H9 (cell line): ENCODE measurements at regions not wholly inside any gene's neighbourhood (a gene's known extent, or its start where the extent isn't known, plus 50 kb on each side); places are given as distances from the start of the nearest gene placed in this dataset.
A peak's percentile ranks its signal among the peaks of the same experiment; 100 is the strongest.

Source experiments
- DNase-seq: peaks from one replicate; pipeline ENCODE4 v3.0.0-alpha.2; 2017
- H2AFZ ChIP-seq: one replicate; pipeline ENCODE4 v1.6.1; 2013; ENCODE audit warnings: mild to moderate bottlenecking, low read length, control low read depth, moderate library complexity
- H2AK5ac ChIP-seq: 2 replicates; pipeline ENCODE4 v1.6.1; 2013; ENCODE audit warnings: low read length, control low read depth, mixed read lengths; ENCODE audit not compliant: insufficient read length
- H2BK120ac ChIP-seq: one replicate; pipeline ENCODE4 v1.6.1; 2013; ENCODE audit warnings: low read depth, mild to moderate bottlenecking, low read length, control low read depth, inconsistent platforms; ENCODE audit not compliant: poor library complexity, severe bottlenecking
- H2BK12ac ChIP-seq: 2 replicates; pipeline ENCODE4 v1.6.1; 2013; ENCODE audit warnings: low read length, control low read depth, mixed read lengths, low read depth; ENCODE audit not compliant: insufficient read length
- H2BK15ac ChIP-seq: 2 replicates; pipeline ENCODE4 v1.6.1; 2013; ENCODE audit warnings: low read depth, low read length, control low read depth
- H2BK20ac ChIP-seq: one replicate; pipeline ENCODE4 v1.6.1; 2013; ENCODE audit warnings: low read depth, mild to moderate bottlenecking, low read length, control low read depth, inconsistent platforms; ENCODE audit not compliant: poor library complexity, severe bottlenecking
- H2BK5ac ChIP-seq: 2 replicates; pipeline ENCODE4 v1.6.1; 2013; ENCODE audit warnings: low read length, control low read depth, mixed read lengths; ENCODE audit not compliant: insufficient read length
- H3K14ac ChIP-seq: 2 replicates; pipeline ENCODE4 v1.6.1; 2013; ENCODE audit warnings: low read length, control low read depth; ENCODE audit not compliant: insufficient read depth
- H3K18ac ChIP-seq: 2 replicates; pipeline ENCODE4 v1.6.1; 2013; ENCODE audit warnings: low read depth, mild to moderate bottlenecking, mixed read lengths, low read length, control low read depth; ENCODE audit not compliant: insufficient read length
- H3K23ac ChIP-seq: 2 replicates; pipeline ENCODE4 v1.6.1; 2013; ENCODE audit warnings: low read length, control low read depth, mixed read lengths, low read depth; ENCODE audit not compliant: insufficient read length
- H3K23me2 ChIP-seq: 2 replicates; pipeline ENCODE4 v1.6.1; 2013; ENCODE audit warnings: low read depth, mild to moderate bottlenecking, mixed read lengths, low read length, control low read depth; ENCODE audit not compliant: insufficient read length, poor library complexity, severe bottlenecking
- H3K27ac ChIP-seq: 2 replicates; pipeline ENCODE4 v1.5.1; 2013; ENCODE audit warnings: low read length, control low read depth, mixed read lengths, low read depth; ENCODE audit not compliant: insufficient read length
- H3K27me3 ChIP-seq: 2 replicates; pipeline ENCODE4 v1.6.1; 2013; ENCODE audit warnings: low read length, control low read depth, inconsistent platforms; ENCODE audit not compliant: insufficient read depth
- H3K4ac ChIP-seq: 2 replicates; pipeline ENCODE4 v1.6.1; 2013; ENCODE audit warnings: low read depth, mild to moderate bottlenecking, control low read depth, inconsistent platforms, low read length, moderate library complexity
- H3K4me1 ChIP-seq: 2 replicates; pipeline ENCODE4 v1.6.1; 2013; ENCODE audit warnings: low read length, control low read depth, inconsistent platforms; ENCODE audit not compliant: insufficient read depth
- H3K4me2 ChIP-seq: 2 replicates; pipeline ENCODE4 v1.6.1; 2013; ENCODE audit warnings: low read length, control low read depth, mixed read lengths; ENCODE audit not compliant: insufficient read length, insufficient read depth
- H3K56ac ChIP-seq: 2 replicates; pipeline ENCODE4 v1.6.1; 2013; ENCODE audit warnings: low read depth, mild to moderate bottlenecking, mixed read lengths, low read length, control low read depth; ENCODE audit not compliant: insufficient read length
- H3K79me1 ChIP-seq: 2 replicates; pipeline ENCODE4 v1.6.1; 2013; ENCODE audit warnings: low read depth, mild to moderate bottlenecking, moderate library complexity, low read length, control low read depth, inconsistent platforms; ENCODE audit not compliant: insufficient read depth, poor library complexity, severe bottlenecking
- H3K79me2 ChIP-seq: 2 replicates; pipeline ENCODE4 v1.6.1; 2013; ENCODE audit warnings: low read length, control low read depth, inconsistent platforms; ENCODE audit not compliant: insufficient read depth
- H3K9ac ChIP-seq: 2 replicates; pipeline ENCODE4 v1.6.1; 2013; ENCODE audit warnings: low read length, control low read depth, mixed read lengths; ENCODE audit not compliant: insufficient read length; ENCODE audit errors: extremely low read depth
- H3K9me3 ChIP-seq: one replicate; pipeline ENCODE4 v1.6.1; 2013; ENCODE audit warnings: low read depth, low read length, inconsistent platforms; ENCODE audit not compliant: control insufficient read depth
- H3T11ph ChIP-seq: one replicate; pipeline ENCODE4 v1.6.1; 2013; ENCODE audit warnings: mild to moderate bottlenecking, low read length, control low read depth, inconsistent platforms
- H4K20me1 ChIP-seq: one replicate; pipeline ENCODE4 v1.6.1; 2013; ENCODE audit not compliant: control insufficient read depth, insufficient read length, insufficient read depth
- H4K5ac ChIP-seq: 2 replicates; pipeline ENCODE4 v1.6.1; 2013; ENCODE audit warnings: low read depth, mild to moderate bottlenecking, mixed read lengths, low read length, control low read depth; ENCODE audit not compliant: insufficient read length
- H4K8ac ChIP-seq: replicated peaks from 2 replicates; pipeline ENCODE4 v1.6.1; 2013; ENCODE audit warnings: low read length, control low read depth, mixed read lengths, low read depth; ENCODE audit not compliant: insufficient read length
- H4K91ac ChIP-seq: 2 replicates; pipeline ENCODE4 v1.6.1; 2013; ENCODE audit warnings: low read depth, mild to moderate bottlenecking, moderate library complexity, mixed read lengths, low read length, control low read depth; ENCODE audit not compliant: insufficient read length
- H3K27ac Mint-ChIP-seq, 3 experiments: 2 replicates in 2 of 3; 3 replicates in 1 of 3; pipeline ENCODE4 v1.8.0; 2020 to 2021; ENCODE audit warnings: mixed read lengths in 3 of 3, mild to moderate bottlenecking in 1 of 3, moderate library complexity in 1 of 3
- H3K27me3 Mint-ChIP-seq: 2 replicates; pipeline ENCODE4 v1.8.0; 2021; ENCODE audit warnings: low read depth, mild to moderate bottlenecking, moderate library complexity, mixed read lengths
- H3K36me3 Mint-ChIP-seq, 3 experiments: 2 replicates in 2 of 3; 3 replicates in 1 of 3; pipeline ENCODE4 v1.8.0; 2020 to 2021; ENCODE audit warnings: low read depth in 3 of 3, mixed read lengths in 3 of 3; ENCODE audit not compliant: insufficient read depth in 1 of 3
- H3K4me1 Mint-ChIP-seq, 2 experiments: 2 replicates each; pipeline ENCODE4 v1.8.0; 2020; ENCODE audit warnings: mixed read lengths in 2 of 2
- H3K4me3 Mint-ChIP-seq, 2 experiments: 2 replicates in 1 of 2; 3 replicates in 1 of 2; pipeline ENCODE4 v1.8.0; 2020 to 2021; ENCODE audit warnings: mild to moderate bottlenecking in 2 of 2, mixed read lengths in 2 of 2, moderate library complexity in 1 of 2
- H3K9me3 Mint-ChIP-seq, 2 experiments: 2 replicates in 1 of 2; 3 replicates in 1 of 2; pipeline ENCODE4 v1.8.0; 2020; ENCODE audit warnings: mild to moderate bottlenecking in 2 of 2, mixed read lengths in 2 of 2, moderate library complexity in 1 of 2
- WGBS: extraction: QIAGEN DNeasy Blood & Tissue Kit; methylation state at CpG from one replicate; pipeline ENCODE4 v1.1.7; 2013; ENCODE audit warnings: missing lambda C conversion rate, low lambda C conversion rate, mixed read lengths; ENCODE audit not compliant: insufficient read length; ENCODE audit errors: extremely low coverage; 5-methylcytosine and 5-hydroxymethylcytosine counted together
- TF ChIP-seq, protein P1 (sequence below): fragments of 200-600 bp; sonication (generic); conservative IDR thresholded peaks from 3 replicates; pipeline ENCODE4 v1.8.0; 2021; ENCODE audit warnings: antibody characterized with exemption, mild to moderate bottlenecking

DNA sequence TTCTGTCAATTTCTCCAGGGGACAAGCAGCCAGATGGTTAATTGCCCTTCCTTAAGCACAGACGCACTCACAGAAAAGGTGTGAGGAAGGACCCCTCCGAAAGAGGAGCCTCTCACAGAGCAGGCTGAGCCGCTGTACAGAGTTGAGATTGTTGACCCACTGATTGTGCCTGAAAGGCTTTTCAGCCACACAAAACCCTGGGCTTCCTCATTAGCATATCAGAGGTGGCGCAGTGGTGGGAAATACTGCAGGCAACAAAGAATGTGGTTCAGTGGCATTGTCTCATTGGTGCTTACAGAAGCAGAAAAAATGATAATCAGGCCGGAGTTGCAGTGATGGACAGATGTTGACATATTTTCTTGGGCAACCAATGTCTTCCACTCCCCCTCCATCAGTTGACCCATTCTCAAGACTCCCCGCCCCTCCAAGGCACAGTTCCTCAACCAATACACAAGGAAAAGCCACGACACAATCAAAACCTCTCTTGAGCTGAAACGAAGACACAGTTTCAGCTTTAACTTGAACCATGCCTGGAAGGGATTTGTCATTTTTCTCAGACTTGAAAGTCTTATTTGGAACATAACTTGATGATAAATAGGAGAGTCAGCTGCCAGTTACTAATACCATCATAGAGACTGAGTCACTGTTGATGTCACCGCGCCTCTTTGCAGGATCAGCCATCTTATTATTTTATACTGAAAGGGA, 53.1 kb downstream of the ATXN3L start:
- H3T11ph ChIP-seq: peak overlapping the region; percentile 53
- no peak overlapping the region for H3K9ac ChIP-seq
- peaks cover 8% of the 10 kb centered on the region for H3K9me3 ChIP-seq
- no peak overlapping the region for H2BK20ac ChIP-seq
- H2BK12ac ChIP-seq: no peak overlapping the region
- Mint-ChIP-seq H3K4me1 (0 out of 4 replicates have a peak, but pooled peaks cover 0 to 3% of the 10 kb centered on the region in 2 experiments), H3K36me3 (peaks cover 0 to 4% (median 0%) of the 10 kb centered on the region in 3 experiments; a peak in 2 of 7 replicates), H3K27me3 (peaks cover 2% of the 10 kb centered on the region; the same call in 1 of the 2 replicates), H3K4me3 (no peak overlapping the region), H3K27ac (no peak overlapping the region), H3K9me3 (peaks cover 22% of the 10 kb centered on the region in 2 experiments)
- no peak overlapping the region for H2AFZ ChIP-seq
- H4K20me1 ChIP-seq: no peaks in the 10 kb centered on the region
- H3K27ac ChIP-seq: no peak overlapping the region
- H3K18ac ChIP-seq: no peak overlapping the region
- H4K8ac ChIP-seq: no peak overlapping the region
- H3K4me1 ChIP-seq: peaks cover 3% of the 10 kb centered on the region; the same call in 1 of the 2 replicates
- no peak overlapping the region for H2BK15ac ChIP-seq
- no peak for DNase-seq
- no peak overlapping the region for H3K14ac ChIP-seq
- H3K56ac ChIP-seq: no peak overlapping the region
- H4K91ac ChIP-seq: no peak overlapping the region
- H2BK5ac ChIP-seq: no peak overlapping the region
- no peak overlapping the region for H3K23ac ChIP-seq
- H3K27me3 ChIP-seq: no peaks in the 10 kb centered on the region
- H3K23me2 ChIP-seq: peaks cover 3% of the 10 kb centered on the region
- no peak overlapping the region for H2BK120ac ChIP-seq
- WGBS: no CpG with 5 or more reads among the region's 10 CpGs
- no peak overlapping the region for H3K4ac ChIP-seq
- TF ChIP-seq, protein P1, sequence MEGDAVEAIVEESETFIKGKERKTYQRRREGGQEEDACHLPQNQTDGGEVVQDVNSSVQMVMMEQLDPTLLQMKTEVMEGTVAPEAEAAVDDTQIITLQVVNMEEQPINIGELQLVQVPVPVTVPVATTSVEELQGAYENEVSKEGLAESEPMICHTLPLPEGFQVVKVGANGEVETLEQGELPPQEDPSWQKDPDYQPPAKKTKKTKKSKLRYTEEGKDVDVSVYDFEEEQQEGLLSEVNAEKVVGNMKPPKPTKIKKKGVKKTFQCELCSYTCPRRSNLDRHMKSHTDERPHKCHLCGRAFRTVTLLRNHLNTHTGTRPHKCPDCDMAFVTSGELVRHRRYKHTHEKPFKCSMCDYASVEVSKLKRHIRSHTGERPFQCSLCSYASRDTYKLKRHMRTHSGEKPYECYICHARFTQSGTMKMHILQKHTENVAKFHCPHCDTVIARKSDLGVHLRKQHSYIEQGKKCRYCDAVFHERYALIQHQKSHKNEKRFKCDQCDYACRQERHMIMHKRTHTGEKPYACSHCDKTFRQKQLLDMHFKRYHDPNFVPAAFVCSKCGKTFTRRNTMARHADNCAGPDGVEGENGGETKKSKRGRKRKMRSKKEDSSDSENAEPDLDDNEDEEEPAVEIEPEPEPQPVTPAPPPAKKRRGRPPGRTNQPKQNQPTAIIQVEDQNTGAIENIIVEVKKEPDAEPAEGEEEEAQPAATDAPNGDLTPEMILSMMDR: no peak
- no peak overlapping the region for H3K4me2 ChIP-seq
- no peak overlapping the region for H4K5ac ChIP-seq
- H3K79me2 ChIP-seq: no peaks in the 10 kb centered on the region
- no peaks in the 10 kb centered on the region for H3K79me1 ChIP-seq
- no peak overlapping the region for H2AK5ac ChIP-seq
